Keratinocyte (primary cell): ENCODE measurements at regions not wholly inside any gene's neighbourhood (a gene's known extent, or its start where the extent isn't known, plus 50 kb on each side); places are given as distances from the start of the nearest gene placed in this dataset.

ENCODE experiments used
- DNase-seq: peaks from one replicate; pipeline ENCODE4 v3.0.0-alpha.2; 2011; ENCODE audit warnings: low read depth, missing footprints, low spot score
- FAIRE-seq: peaks from 2 replicates; lab custom pipeline; 2011; peaks lifted over from hg19 to GRCh38; lab: Jason Lieb, UNC
- H2AFZ ChIP-seq: 2 replicates; pipeline ENCODE4 v1.6.0; 2012; ENCODE audit warnings: low read length, control low read depth, inconsistent platforms; ENCODE audit not compliant: control insufficient read depth
- H3K27ac ChIP-seq: 2 replicates; pipeline ENCODE4 v1.5.1; 2011; ENCODE audit warnings: low read length; ENCODE audit not compliant: control insufficient read depth, insufficient read depth
- H3K27me3 ChIP-seq: 3 replicates; pipeline ENCODE4 v1.6.0; 2011; ENCODE audit warnings: low read length; ENCODE audit not compliant: control insufficient read depth, insufficient read depth; ENCODE audit errors: extremely low read depth
- H3K36me3 ChIP-seq, 2 experiments: 2 replicates in 1 of 2; 3 replicates in 1 of 2; pipeline ENCODE4 v1.5.1; 2011; ENCODE audit warnings: low read length in 2 of 2, mild to moderate bottlenecking in 1 of 2; ENCODE audit not compliant: control insufficient read depth in 2 of 2, insufficient read depth in 2 of 2; ENCODE audit errors: extremely low read depth in 1 of 2
- H3K4me1 ChIP-seq: 3 replicates; pipeline ENCODE4 v1.5.1; 2011; ENCODE audit warnings: low read length; ENCODE audit not compliant: control insufficient read depth, insufficient read depth; ENCODE audit errors: extremely low read depth
- H3K4me2 ChIP-seq: 3 replicates; pipeline ENCODE4 v1.6.0; 2011; ENCODE audit warnings: low read depth, low read length; ENCODE audit not compliant: control insufficient read depth, insufficient read depth; ENCODE audit errors: extremely low read depth
- H3K4me3 ChIP-seq, 3 experiments: fragments of 200-600 bp in 1 of 3; sonication (generic) in 1 of 3; 2 replicates in 2 of 3; 3 replicates in 1 of 3; pipeline ENCODE4 v1.5.1; 2011 to 2016; ENCODE audit warnings: low read length in 3 of 3, mild to moderate bottlenecking in 3 of 3, control low read depth in 2 of 3, inconsistent platforms in 1 of 3, low read depth in 1 of 3, mixed read lengths in 1 of 3, mixed run types in 1 of 3, moderate library complexity in 1 of 3; ENCODE audit not compliant: control insufficient read depth in 2 of 3, insufficient read depth in 2 of 3; ENCODE audit errors: extremely low read depth in 1 of 3
- H3K79me2 ChIP-seq: 2 replicates; pipeline ENCODE4 v1.6.0; 2012; ENCODE audit warnings: low read length; ENCODE audit not compliant: control insufficient read depth, insufficient read depth
- H3K9ac ChIP-seq: 3 replicates; pipeline ENCODE4 v1.6.0; 2011; ENCODE audit warnings: low read length; ENCODE audit not compliant: control insufficient read depth, insufficient read depth; ENCODE audit errors: extremely low read depth
- H3K9me1 ChIP-seq: 3 replicates; pipeline ENCODE4 v1.6.0; 2011; ENCODE audit warnings: low read length; ENCODE audit not compliant: control insufficient read depth, insufficient read depth; ENCODE audit errors: extremely low read depth
- H3K9me3 ChIP-seq: 2 replicates; pipeline ENCODE4 v1.5.1; 2012; ENCODE audit warnings: low read depth, low read length; ENCODE audit not compliant: control insufficient read depth
- H4K20me1 ChIP-seq: 3 replicates; pipeline ENCODE4 v1.6.0; 2011; ENCODE audit warnings: low read length; ENCODE audit not compliant: control insufficient read depth, insufficient read depth; ENCODE audit errors: extremely low read depth
- EZH2 ChIP-seq: IDR thresholded peaks from one replicate; pipeline ENCODE4 v1.6.1; 2012; ENCODE audit warnings: inconsistent platforms, mild to moderate bottlenecking, low read length, moderate library complexity
- dilution Hi-C: fragments of 300-500 bp; cut with MboI; formaldehyde crosslinking; loops from one replicate; pipeline ENCODE4 v1.7.0; 2020; ENCODE audit warnings: low sequenced_read_pairs; ENCODE audit not compliant: extremely low pct_ligation_motif_present
- TF ChIP-seq, protein P1 (sequence below), 3 experiments: IDR thresholded peaks in 1 of 3; conservative IDR thresholded peaks in 1 of 3; optimal IDR thresholded peaks in 1 of 3; 2 replicates in 2 of 3; 3 replicates in 1 of 3; pipeline versions ENCODE3 to v1.5.1; 2011; ENCODE audit warnings: low read length in 3 of 3, mild to moderate bottlenecking in 3 of 3, moderate library complexity in 2 of 3, control low read depth in 1 of 3, inconsistent platforms in 1 of 3; ENCODE audit not compliant: insufficient read depth in 2 of 3; ENCODE audit errors: extremely low read depth in 1 of 3

DNA sequence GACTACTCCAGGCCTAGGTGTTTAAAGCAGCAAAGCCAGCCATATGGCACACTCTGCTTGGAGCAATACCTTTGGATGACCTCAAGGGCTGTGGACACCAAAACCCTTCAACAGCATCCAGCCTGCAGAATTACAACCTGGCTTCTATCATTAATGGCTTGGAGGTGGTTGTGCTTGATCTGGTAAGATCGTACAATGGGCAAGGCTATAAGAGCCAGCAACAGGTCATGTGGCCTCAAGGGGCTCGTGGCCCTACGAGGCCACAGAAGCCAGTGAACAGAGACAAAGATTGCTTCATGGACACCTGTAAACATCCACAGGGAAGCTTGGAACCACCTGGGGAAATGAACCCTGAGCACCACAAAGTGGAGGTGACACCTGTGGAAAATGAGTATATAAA lies 657.3 kb downstream of the BCL11B start:
- Histone ChIP-seq H3K27me3 (no peaks in the 10 kb centered on the region), H3K36me3 (no peaks in the 10 kb centered on the region), H4K20me1 (no peaks in the 10 kb centered on the region), H3K9me1 (no peaks in the 10 kb centered on the region), H3K4me1 (no peaks in the 10 kb centered on the region), H3K9ac (no peak overlapping the region), H2AFZ (no peak overlapping the region), H3K4me3 (no peak overlapping the region), H3K9me3 (no peaks in the 10 kb centered on the region), H3K79me2 (no peaks in the 10 kb centered on the region), H3K4me2 (no peak overlapping the region), H3K27ac (no peak overlapping the region)
- dilution Hi-C loops: no loop called here
- FAIRE-seq (no peak), DNase-seq (no peak)
- TF ChIP-seq, protein P1, sequence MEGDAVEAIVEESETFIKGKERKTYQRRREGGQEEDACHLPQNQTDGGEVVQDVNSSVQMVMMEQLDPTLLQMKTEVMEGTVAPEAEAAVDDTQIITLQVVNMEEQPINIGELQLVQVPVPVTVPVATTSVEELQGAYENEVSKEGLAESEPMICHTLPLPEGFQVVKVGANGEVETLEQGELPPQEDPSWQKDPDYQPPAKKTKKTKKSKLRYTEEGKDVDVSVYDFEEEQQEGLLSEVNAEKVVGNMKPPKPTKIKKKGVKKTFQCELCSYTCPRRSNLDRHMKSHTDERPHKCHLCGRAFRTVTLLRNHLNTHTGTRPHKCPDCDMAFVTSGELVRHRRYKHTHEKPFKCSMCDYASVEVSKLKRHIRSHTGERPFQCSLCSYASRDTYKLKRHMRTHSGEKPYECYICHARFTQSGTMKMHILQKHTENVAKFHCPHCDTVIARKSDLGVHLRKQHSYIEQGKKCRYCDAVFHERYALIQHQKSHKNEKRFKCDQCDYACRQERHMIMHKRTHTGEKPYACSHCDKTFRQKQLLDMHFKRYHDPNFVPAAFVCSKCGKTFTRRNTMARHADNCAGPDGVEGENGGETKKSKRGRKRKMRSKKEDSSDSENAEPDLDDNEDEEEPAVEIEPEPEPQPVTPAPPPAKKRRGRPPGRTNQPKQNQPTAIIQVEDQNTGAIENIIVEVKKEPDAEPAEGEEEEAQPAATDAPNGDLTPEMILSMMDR (optimal IDR thresholded peaks at IDR 0.05 in 1 of 3, IDR thresholded peaks at IDR 0.05 in 1 of 3, conservative IDR thresholded peaks at IDR 0.05 in 1 of 3; ENCODE audit: extremely low read depth in 1 of 3, insufficient read depth in 2 of 3, low read length in 3 of 3): no peak
- no peak for TF ChIP-seq EZH2

DNA sequence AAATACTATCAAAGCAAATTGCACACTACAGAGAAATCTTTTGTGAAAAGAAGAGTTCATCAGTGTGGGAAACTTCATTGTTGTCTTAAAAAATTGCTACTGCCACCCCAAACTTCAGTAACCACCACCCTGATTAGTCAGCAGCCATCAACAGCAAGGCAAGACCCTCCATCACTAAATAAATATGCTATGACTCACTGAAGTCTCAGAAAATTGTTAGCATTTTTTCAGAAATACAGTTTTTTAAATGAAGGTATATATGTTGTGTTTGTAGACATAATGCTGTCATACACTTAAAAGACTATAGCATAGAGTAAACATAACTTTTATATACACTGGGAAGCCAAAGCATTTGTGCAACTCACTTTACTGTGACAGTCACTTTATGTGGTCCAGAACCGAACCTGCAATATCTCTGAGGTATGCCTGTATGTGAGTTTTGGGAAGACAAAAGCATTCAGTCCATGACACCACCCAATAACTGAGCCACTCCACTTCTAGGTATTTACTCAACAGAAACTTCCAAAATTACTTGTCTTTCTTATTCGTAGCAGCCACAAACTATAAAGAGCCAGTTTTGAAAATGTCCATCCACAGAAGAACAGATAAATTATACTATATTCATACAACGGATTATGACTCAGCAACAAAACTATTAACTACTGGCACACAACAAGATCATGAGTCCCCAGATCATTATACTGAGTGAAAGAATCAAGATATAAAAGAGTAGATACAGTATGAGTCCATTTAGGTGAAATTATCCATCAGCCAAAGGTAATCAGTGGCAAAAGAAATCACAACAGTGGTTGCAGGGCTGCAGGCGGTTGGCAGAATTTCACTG lies 649.6 kb downstream of the BCL11B start:
- Histone ChIP-seq H3K9me1 (no peaks in the 10 kb centered on the region), H3K27ac (no peak overlapping the region), H3K4me2 (peak overlapping the region; percentile 41), H3K9me3 (no peaks in the 10 kb centered on the region), H3K4me1 (peaks cover 16% of the 10 kb centered on the region), H3K36me3 (no peaks in the 10 kb centered on the region), H2AFZ (no peak overlapping the region), H3K4me3 (no peak overlapping the region), H3K27me3 (no peaks in the 10 kb centered on the region), H4K20me1 (no peaks in the 10 kb centered on the region), H3K79me2 (no peaks in the 10 kb centered on the region), H3K9ac (no peak overlapping the region)
- dilution Hi-C loops: no loop called here
- DNase-seq (no peak), FAIRE-seq (peak; percentile 29)
- TF ChIP-seq, protein P1 (optimal IDR thresholded peaks at IDR 0.05 in 1 of 3, IDR thresholded peaks at IDR 0.05 in 1 of 3, conservative IDR thresholded peaks at IDR 0.05 in 1 of 3; ENCODE audit: extremely low read depth in 1 of 3, insufficient read depth in 2 of 3, low read length in 3 of 3): no peak
- no peak for TF ChIP-seq EZH2
